ENCODE measurements at regions not wholly inside any gene's neighbourhood (a gene's known extent, or its start where the extent isn't known, plus 50 kb on each side); places are given as distances from the start of the nearest gene placed in this dataset.

- TF ChIP-seq CTCF (IDR thresholded peaks at IDR 0.05 in 2 of 3, conservative IDR thresholded peaks at IDR 0.05 in 1 of 3; ENCODE audit: control insufficient read depth in 2 of 3, extremely low read depth in 1 of 3, insufficient read depth in 1 of 3, low read depth in 3 of 3, low read length in 3 of 3) (no peak), POLR2AphosphoS5 (IDR thresholded peaks at IDR 0.05; ENCODE audit: low read length) (no peak), CEBPB (IDR thresholded peaks at IDR 0.05; ENCODE audit: borderline replicate concordance in 1 of 2, low read depth in 2 of 2, low read length in 2 of 2) (no peak), USF2 (IDR thresholded peaks at IDR 0.05; ENCODE audit: borderline replicate concordance, low read depth, low read length) (no peak), NBN (IDR thresholded peaks at IDR 0.05) (no peak), ZNF274 (IDR thresholded peaks at IDR 0.05; ENCODE audit: insufficient read depth, insufficient read length) (no peak), SP1 (IDR thresholded peaks at IDR 0.05; ENCODE audit: low read depth, low read length) (no peak), ZBTB40 (IDR thresholded peaks at IDR 0.05; ENCODE audit: borderline replicate concordance) (no peak), HCFC1 (IDR thresholded peaks at IDR 0.05; ENCODE audit: low read length) (no peak), BMI1 (IDR thresholded peaks at IDR 0.05; ENCODE audit: borderline replicate concordance) (no peak), POLR2A (IDR thresholded peaks at IDR 0.05; ENCODE audit: low read depth, low read length) (no peak), SIX5 (IDR thresholded peaks at IDR 0.05; ENCODE audit: low read depth, low read length, severe bottlenecking) (no peak), PAX5 (IDR thresholded peaks at IDR 0.05; ENCODE audit: borderline replicate concordance, low read depth, low read length) (no peak)
- TF ChIP-seq, protein P1, sequence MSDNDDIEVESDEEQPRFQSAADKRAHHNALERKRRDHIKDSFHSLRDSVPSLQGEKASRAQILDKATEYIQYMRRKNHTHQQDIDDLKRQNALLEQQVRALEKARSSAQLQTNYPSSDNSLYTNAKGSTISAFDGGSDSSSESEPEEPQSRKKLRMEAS (IDR thresholded peaks at IDR 0.05; ENCODE audit: low read depth, low read length), result no peak
Observed at GRCh38 chr18:38074298-38074876, 508.8 kb upstream of the CELF4 start.

All from GM12878 (cell line).